GM23338 (cell line): ENCODE measurements at regions not wholly inside any gene's neighbourhood (a gene's known extent, or its start where the extent isn't known, plus 50 kb on each side); places are given as distances from the start of the nearest gene placed in this dataset.

Source experiments
- ATAC-seq: fragments of 200-7000 bp; cut with Tn5 transposase; 3 replicates; pipeline ENCODE4 v1.9.1; 2020
- DNase-seq: peaks from one replicate; pipeline ENCODE4 v3.0.0-alpha.2; 2015; ENCODE audit warnings: low spot score
- H2AFZ ChIP-seq: fragments of 200-600 bp; sonication (generic); 2 replicates; pipeline ENCODE4 v1.8.0; 2016; ENCODE audit warnings: antibody characterized with exemption, mild to moderate bottlenecking, moderate library complexity
- H3F3A ChIP-seq: fragments of 200-600 bp; sonication (generic); replicated peaks from 2 replicates; pipeline ENCODE4 v1.8.0; 2017; ENCODE audit warnings: antibody characterized with exemption, mixed run types, low read depth
- H3K27ac ChIP-seq: fragments of 200-600 bp; sonication (generic); 2 replicates; pipeline ENCODE4 v1.6.1; 2016; ENCODE audit warnings: low read depth
- H3K27me3 ChIP-seq: fragments of 200-600 bp; sonication (generic); 2 replicates; pipeline ENCODE4 v1.8.0; 2016; ENCODE audit warnings: mild to moderate bottlenecking, mixed run types, moderate library complexity; ENCODE audit not compliant: insufficient read depth
- H3K36me3 ChIP-seq: fragments of 200-600 bp; sonication (generic); 2 replicates; pipeline ENCODE4 v1.8.0; 2016; ENCODE audit warnings: mild to moderate bottlenecking; ENCODE audit not compliant: insufficient read depth
- H3K4me1 ChIP-seq: fragments of 200-600 bp; sonication (generic); 2 replicates; pipeline ENCODE4 v1.8.0; 2016; ENCODE audit warnings: mild to moderate bottlenecking, moderate library complexity; ENCODE audit not compliant: insufficient read depth
- H3K4me2 ChIP-seq: fragments of 200-600 bp; sonication (generic); 2 replicates; pipeline ENCODE4 v1.7.1; 2017; ENCODE audit warnings: mixed run types
- H3K4me3 ChIP-seq: fragments of 200-600 bp; sonication (generic); 2 replicates; pipeline ENCODE4 v1.6.1; 2016; ENCODE audit warnings: mixed run types
- H3K79me2 ChIP-seq: fragments of 200-600 bp; sonication (generic); replicated peaks from 2 replicates; pipeline ENCODE4 v1.8.0; 2017; ENCODE audit warnings: mild to moderate bottlenecking; ENCODE audit not compliant: insufficient read depth
- H3K9me2 ChIP-seq: fragments of 200-600 bp; sonication (generic); 2 replicates; pipeline ENCODE4 v1.8.0; 2017; ENCODE audit not compliant: insufficient read depth
- H4K20me1 ChIP-seq: fragments of 200-600 bp; sonication (generic); replicated peaks from 2 replicates; pipeline ENCODE4 v1.8.0; 2017; ENCODE audit warnings: mild to moderate bottlenecking; ENCODE audit not compliant: insufficient read depth
- H3K27ac Mint-ChIP-seq: 2 replicates; pipeline ENCODE4 v1.8.0; 2020; ENCODE audit warnings: inconsistent platforms, mild to moderate bottlenecking, moderate library complexity, mixed read lengths
- H3K27me3 Mint-ChIP-seq: 3 replicates; pipeline ENCODE4 v1.8.0; 2022; ENCODE audit warnings: low read depth, mild to moderate bottlenecking, moderate library complexity, mixed read lengths, inconsistent platforms; ENCODE audit not compliant: insufficient read depth, poor library complexity
- H3K36me3 Mint-ChIP-seq: 3 replicates; pipeline ENCODE4 v1.8.0; 2021; ENCODE audit warnings: low read depth, mild to moderate bottlenecking, inconsistent platforms, moderate library complexity, mixed read lengths
- H3K4me1 Mint-ChIP-seq: 3 replicates; pipeline ENCODE4 v1.8.0; 2020; ENCODE audit warnings: mild to moderate bottlenecking, inconsistent platforms, mixed read lengths
- H3K4me3 Mint-ChIP-seq: 3 replicates; pipeline ENCODE4 v1.8.0; 2021; ENCODE audit warnings: moderate library complexity, mild to moderate bottlenecking, inconsistent platforms, mixed read lengths
- H3K9me3 Mint-ChIP-seq: 3 replicates; pipeline ENCODE4 v1.8.0; 2020; ENCODE audit warnings: moderate library complexity, mild to moderate bottlenecking, inconsistent platforms, mixed read lengths
- CREB1 ChIP-seq: fragments of 250-450 bp; sonication (Bioruptor Pico); IDR thresholded peaks from 2 replicates; pipeline ENCODE4 v1.5.0; 2020; ENCODE audit warnings: low read depth, mild to moderate bottlenecking, moderate library complexity
- EZH2phosphoT487 ChIP-seq: fragments of 200-600 bp; sonication (generic); IDR thresholded peaks from one replicate; pipeline ENCODE4 v1.8.1; 2018; ENCODE audit warnings: antibody characterized with exemption; ENCODE audit not compliant: unreplicated experiment
- JUNB ChIP-seq: IDR thresholded peaks from one replicate; pipeline ENCODE4 v1.6.1; 2016; ENCODE audit warnings: antibody characterized with exemption; ENCODE audit not compliant: unreplicated experiment
- NANOG ChIP-seq: IDR thresholded peaks from 2 replicates; pipeline ENCODE4 v1.6.1; 2016; ENCODE audit warnings: antibody characterized with exemption, borderline replicate concordance
- POLR2AphosphoS5 ChIP-seq: IDR thresholded peaks from 2 replicates; pipeline ENCODE4 v1.6.1; 2016; ENCODE audit warnings: antibody characterized with exemption, low read depth
- STAT1 ChIP-seq: IDR thresholded peaks from one replicate; pipeline ENCODE4 v1.6.1; 2016; ENCODE audit warnings: antibody characterized with exemption; ENCODE audit not compliant: unreplicated experiment
- ZNF114 ChIP-seq: fragments of 250-450 bp; sonication (Bioruptor Pico); IDR thresholded peaks from 2 replicates; pipeline ENCODE4 v1.5.0; 2020; ENCODE audit warnings: mild to moderate bottlenecking, moderate library complexity
- ZNF331 ChIP-seq: fragments of 250-450 bp; sonication (Bioruptor Pico); IDR thresholded peaks from 2 replicates; pipeline ENCODE4 v1.5.0; 2020; ENCODE audit warnings: low read depth, mild to moderate bottlenecking, moderate library complexity
- ZNF462 ChIP-seq: fragments of 250-450 bp; sonication (Bioruptor Pico); IDR thresholded peaks from 2 replicates; pipeline ENCODE4 v1.5.0; 2020; ENCODE audit warnings: mild to moderate bottlenecking, moderate library complexity
- TF ChIP-seq, protein P1 (sequence below): IDR thresholded peaks from one replicate; pipeline ENCODE4 v1.6.1; 2018; ENCODE audit warnings: antibody characterized with exemption; ENCODE audit not compliant: unreplicated experiment
- TF ChIP-seq, protein P2 (sequence below): IDR thresholded peaks from 2 replicates; pipeline ENCODE4 v1.6.1; 2016; ENCODE audit warnings: antibody characterized with exemption

GRCh38 chr10:78959217-78959923 is 109.4 kb upstream of the ZMIZ1 start (continued):
- TF ChIP-seq CREB1 (CRISPR knock-in tag) (no peak), ZNF331 (no peak), ZNF114 (CRISPR knock-in tag) (no peak), STAT1 (no peak), POLR2AphosphoS5 (no peak)
- TF ChIP-seq, protein P1, sequence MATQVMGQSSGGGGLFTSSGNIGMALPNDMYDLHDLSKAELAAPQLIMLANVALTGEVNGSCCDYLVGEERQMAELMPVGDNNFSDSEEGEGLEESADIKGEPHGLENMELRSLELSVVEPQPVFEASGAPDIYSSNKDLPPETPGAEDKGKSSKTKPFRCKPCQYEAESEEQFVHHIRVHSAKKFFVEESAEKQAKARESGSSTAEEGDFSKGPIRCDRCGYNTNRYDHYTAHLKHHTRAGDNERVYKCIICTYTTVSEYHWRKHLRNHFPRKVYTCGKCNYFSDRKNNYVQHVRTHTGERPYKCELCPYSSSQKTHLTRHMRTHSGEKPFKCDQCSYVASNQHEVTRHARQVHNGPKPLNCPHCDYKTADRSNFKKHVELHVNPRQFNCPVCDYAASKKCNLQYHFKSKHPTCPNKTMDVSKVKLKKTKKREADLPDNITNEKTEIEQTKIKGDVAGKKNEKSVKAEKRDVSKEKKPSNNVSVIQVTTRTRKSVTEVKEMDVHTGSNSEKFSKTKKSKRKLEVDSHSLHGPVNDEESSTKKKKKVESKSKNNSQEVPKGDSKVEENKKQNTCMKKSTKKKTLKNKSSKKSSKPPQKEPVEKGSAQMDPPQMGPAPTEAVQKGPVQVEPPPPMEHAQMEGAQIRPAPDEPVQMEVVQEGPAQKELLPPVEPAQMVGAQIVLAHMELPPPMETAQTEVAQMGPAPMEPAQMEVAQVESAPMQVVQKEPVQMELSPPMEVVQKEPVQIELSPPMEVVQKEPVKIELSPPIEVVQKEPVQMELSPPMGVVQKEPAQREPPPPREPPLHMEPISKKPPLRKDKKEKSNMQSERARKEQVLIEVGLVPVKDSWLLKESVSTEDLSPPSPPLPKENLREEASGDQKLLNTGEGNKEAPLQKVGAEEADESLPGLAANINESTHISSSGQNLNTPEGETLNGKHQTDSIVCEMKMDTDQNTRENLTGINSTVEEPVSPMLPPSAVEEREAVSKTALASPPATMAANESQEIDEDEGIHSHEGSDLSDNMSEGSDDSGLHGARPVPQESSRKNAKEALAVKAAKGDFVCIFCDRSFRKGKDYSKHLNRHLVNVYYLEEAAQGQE: no peak
- TF ChIP-seq, protein P2, sequence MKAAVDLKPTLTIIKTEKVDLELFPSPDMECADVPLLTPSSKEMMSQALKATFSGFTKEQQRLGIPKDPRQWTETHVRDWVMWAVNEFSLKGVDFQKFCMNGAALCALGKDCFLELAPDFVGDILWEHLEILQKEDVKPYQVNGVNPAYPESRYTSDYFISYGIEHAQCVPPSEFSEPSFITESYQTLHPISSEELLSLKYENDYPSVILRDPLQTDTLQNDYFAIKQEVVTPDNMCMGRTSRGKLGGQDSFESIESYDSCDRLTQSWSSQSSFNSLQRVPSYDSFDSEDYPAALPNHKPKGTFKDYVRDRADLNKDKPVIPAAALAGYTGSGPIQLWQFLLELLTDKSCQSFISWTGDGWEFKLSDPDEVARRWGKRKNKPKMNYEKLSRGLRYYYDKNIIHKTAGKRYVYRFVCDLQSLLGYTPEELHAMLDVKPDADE: no peak

DNA sequence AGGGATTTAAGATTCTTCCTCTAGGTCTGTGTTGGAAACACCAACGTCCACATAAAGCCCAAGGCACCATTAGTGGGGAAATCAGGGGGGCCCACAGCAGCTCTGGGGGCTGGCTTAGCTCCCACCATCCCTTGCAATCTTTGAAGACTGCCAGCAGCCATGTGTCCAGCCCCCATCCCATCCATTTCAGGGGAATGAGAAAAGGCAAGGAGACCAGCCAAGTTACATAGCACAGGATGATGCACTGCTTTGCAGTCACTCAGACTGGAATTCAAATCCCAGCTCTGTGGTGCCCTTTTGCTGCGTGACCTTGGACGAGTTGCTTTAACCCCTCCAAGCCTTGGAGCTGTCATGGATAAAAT is 108.9 kb upstream of the ZMIZ1 start:
- no peaks in the 10 kb centered on the region for H3K36me3 Mint-ChIP-seq
- no peaks in the 10 kb centered on the region for H4K20me1 ChIP-seq
- DNase-seq: no peak
- H3K4me3 ChIP-seq: no peak overlapping the region
- H3K4me3 Mint-ChIP-seq: no peak overlapping the region
- ATAC-seq: no peak
- H3K27me3 ChIP-seq: no peaks in the 10 kb centered on the region
- no peak overlapping the region for H3K4me2 ChIP-seq
- no peaks in the 10 kb centered on the region for H3K36me3 ChIP-seq
- H3K9me2 ChIP-seq: no peaks in the 10 kb centered on the region
- no peak overlapping the region for H3K27ac Mint-ChIP-seq
- H3K4me1 ChIP-seq: peaks cover 6% of the 10 kb centered on the region; the same call in 1 of the 2 replicates
- H3K27me3 Mint-ChIP-seq: peaks cover 17% of the 10 kb centered on the region
- H3K9me3 Mint-ChIP-seq: no peaks in the 10 kb centered on the region
- no peaks in the 10 kb centered on the region for H3F3A ChIP-seq
- H2AFZ ChIP-seq: no peak overlapping the region
- H3K27ac ChIP-seq: no peak overlapping the region
- H3K79me2 ChIP-seq: no peaks in the 10 kb centered on the region
- peaks cover 31% of the 10 kb centered on the region for H3K4me1 Mint-ChIP-seq
- TF ChIP-seq JUNB (no peak), ZNF462 (CRISPR knock-in tag) (no peak), POLR2AphosphoS5 (no peak), EZH2phosphoT487 (no peak), ZNF114 (CRISPR knock-in tag) (no peak), CREB1 (CRISPR knock-in tag) (no peak), NANOG (no peak)
- TF ChIP-seq, protein P1: no peak
